HG03460 (cell line): ENCODE measurements at regions not wholly inside any gene's neighbourhood (a gene's known extent, or its start where the extent isn't known, plus 50 kb on each side); places are given as distances from the start of the nearest gene placed in this dataset.
"Not testable (repeated sequence)": the region's sequence is repeated elsewhere in the genome, so short reads cannot be mapped to it uniquely, and the experiment has no call there.

Source experiments
- ATAC-seq: cut with Tn5 transposase; IDR thresholded peaks from one replicate; pipeline ENCODE4 v1.9.1; 2021; ENCODE audit not compliant: unreplicated experiment

- ATAC-seq: no peak
Observed at GRCh38 chr3:144873066-144873465, 901.4 kb downstream of the DIPK2A start.

- ATAC-seq: no peak
Observed at GRCh38 chr3:144875211-144875610, 903.6 kb downstream of the DIPK2A start.

- ATAC-seq: no peak
Observed at GRCh38 chr3:144877356-144877755, 905.7 kb downstream of the DIPK2A start.

GRCh38 chr3:144879701-144880100, 908.1 kb downstream of the DIPK2A start:
- no peak for ATAC-seq

- no peak for ATAC-seq
Observed at GRCh38 chr3:144893980-144894379, 922.4 kb downstream of the DIPK2A start.

- ATAC-seq: no peak
Observed at GRCh38 chr3:144894576-144894975, 923.0 kb downstream of the DIPK2A start.

GRCh38 chr3:144900366-144900765, 928.7 kb downstream of the DIPK2A start:
- ATAC-seq: no peak

GRCh38 chr3:144907581-144907980, 936.0 kb downstream of the DIPK2A start:
- ATAC-seq: not testable (repeated sequence)

- ATAC-seq: no peak
Observed at GRCh38 chr3:144912968-144913367, 941.3 kb downstream of the DIPK2A start.

- no peak for ATAC-seq
Observed at GRCh38 chr3:144915202-144915601, 943.6 kb downstream of the DIPK2A start.

GRCh38 chr3:144921710-144922109, 950.1 kb downstream of the DIPK2A start:
- no peak for ATAC-seq

GRCh38 chr3:144923046-144923775, 951.6 kb downstream of the DIPK2A start:
- no peak for ATAC-seq

- no peak for ATAC-seq
Observed at GRCh38 chr3:144930431-144930830, 958.8 kb downstream of the DIPK2A start.

- ATAC-seq: no peak
Observed at GRCh38 chr3:144931590-144931989, 960.0 kb downstream of the DIPK2A start.

GRCh38 chr3:144942093-144942837, 970.6 kb downstream of the DIPK2A start:
- ATAC-seq: no peak

- ATAC-seq: no peak
Observed at GRCh38 chr3:144942838-144943197, 971.2 kb downstream of the DIPK2A start.

GRCh38 chr3:144947895-144948294, 976.3 kb downstream of the DIPK2A start:
- no peak for ATAC-seq

- ATAC-seq: no peak
Observed at GRCh38 chr3:144948711-144949110, 977.1 kb downstream of the DIPK2A start.

GRCh38 chr3:144953959-144954358, 982.3 kb downstream of the DIPK2A start:
- ATAC-seq: no peak

- no peak for ATAC-seq
Observed at GRCh38 chr3:144957398-144958101, 985.9 kb downstream of the DIPK2A start.

- no peak for ATAC-seq
Observed at GRCh38 chr3:144963810-144964209, 992.2 kb downstream of the DIPK2A start.

- ATAC-seq: no peak
Observed at GRCh38 chr3:144966560-144966959, 994.9 kb downstream of the DIPK2A start.
